22Rv1 (cell line): ENCODE measurements at regions not wholly inside any gene's neighbourhood (a gene's known extent, or its start where the extent isn't known, plus 50 kb on each side); places are given as distances from the start of the nearest gene placed in this dataset.
"Not testable (repeated sequence)": the region's sequence is repeated elsewhere in the genome, so short reads cannot be mapped to it uniquely, and the experiment has no call there.

Experiments
- H3K27ac ChIP-seq: fragments of 450-650 bp; 2 replicates; pipeline ENCODE4 v1.5.1; 2017
- CTCF ChIP-seq: fragments of 450-650 bp; IDR thresholded peaks from 2 replicates; pipeline ENCODE4 v1.5.1; 2017; ENCODE audit warnings: mild to moderate bottlenecking
- ZFX ChIP-seq: fragments of 450-650 bp; IDR thresholded peaks from 2 replicates; pipeline ENCODE4 v1.6.1; 2017; ENCODE audit warnings: antibody characterized with exemption, borderline replicate concordance

GRCh38 chr21:24561291-24561690 is 1046.0 kb downstream of the MRPL39 start:
- no peak overlapping the region for H3K27ac ChIP-seq
- no peak for TF ChIP-seq CTCF

GRCh38 chr21:24552491-24552890 is 1054.8 kb downstream of the MRPL39 start:
- no peak overlapping the region for H3K27ac ChIP-seq
- TF ChIP-seq CTCF: no peak
- TF ChIP-seq ZFX: no peak

- no peak overlapping the region for H3K27ac ChIP-seq
- TF ChIP-seq CTCF (no peak), ZFX (no peak)
Observed at GRCh38 chr21:24545807-24546361, 1061.4 kb downstream of the MRPL39 start.

- no peak overlapping the region for H3K27ac ChIP-seq
- TF ChIP-seq CTCF: peak; percentile 80
- TF ChIP-seq ZFX: no peak
Observed at GRCh38 chr21:24514081-24514733, 1093.1 kb downstream of the MRPL39 start.

- TF ChIP-seq CTCF: no peak
- TF ChIP-seq ZFX: no peak
Observed at GRCh38 chr21:24509131-24509530, 1098.2 kb downstream of the MRPL39 start.

GRCh38 chr21:24486973-24487372 is 1120.3 kb downstream of the MRPL39 start:
- no peak overlapping the region for H3K27ac ChIP-seq
- no peak for TF ChIP-seq CTCF
- TF ChIP-seq ZFX: no peak

More at GRCh38 chr21:24509131-24509530, 1098.2 kb downstream of the MRPL39 start:
- H3K27ac ChIP-seq: no peak overlapping the region

- not testable (repeated sequence) for H3K27ac ChIP-seq
Observed at GRCh38 chr21:24483361-24483760, 1123.9 kb downstream of the MRPL39 start.

- H3K27ac ChIP-seq: no peak overlapping the region
- TF ChIP-seq ZFX (no peak), CTCF (no peak)
Observed at GRCh38 chr21:24470852-24471251, 1136.4 kb downstream of the MRPL39 start.
